IMR-90 (cell line): ENCODE measurements at regions not wholly inside any gene's neighbourhood (a gene's known extent, or its start where the extent isn't known, plus 50 kb on each side); places are given as distances from the start of the nearest gene placed in this dataset.

Source experiments
- ATAC-seq: fragments of 200-7000 bp; cut with Tn5 transposase; 2 replicates; pipeline ENCODE4 v1.9.1; 2020; ENCODE audit warnings: low read depth, mild to moderate bottlenecking, moderate library complexity
- BruUV-seq: library from RNA; stranded (reverse); fragments of 400-500 nt; replicated peaks from 2 replicates; lab custom pipeline; 2021; lab: Mats Ljungman, UMichigan
- CTCF ChIA-PET: fragments of 300-600 bp; formaldehyde crosslinking; extraction: SDS; loops from one replicate; lab custom pipeline; 2021; ENCODE audit warnings: antibody characterized with exemption; lab: Yijun Ruan, JAX
- POLR2A ChIA-PET: fragments of 300-600 bp; sonication (Branson Sonifier 250); formaldehyde crosslinking; loops from one replicate; lab custom pipeline; 2022; ENCODE audit warnings: antibody characterized with exemption; ENCODE audit not compliant: unreplicated experiment; lab: Charles Lee
- DNase-seq: peaks from one replicate; pipeline ENCODE4 v3.0.0; 2013
- H2AFZ ChIP-seq: replicated peaks from 2 replicates; pipeline ENCODE3; 2013; ENCODE audit warnings: low read length, mild to moderate bottlenecking; ENCODE audit not compliant: poor library complexity
- H2AK5ac ChIP-seq: 2 replicates; pipeline ENCODE4 v1.6.1; 2013; ENCODE audit warnings: low read depth, low read length, inconsistent platforms
- H2AK9ac ChIP-seq: replicated peaks from 2 replicates; pipeline ENCODE3; 2013; ENCODE audit warnings: mild to moderate bottlenecking, low read depth, low read length, moderate library complexity; ENCODE audit not compliant: poor library complexity
- H2BK120ac ChIP-seq: 2 replicates; pipeline ENCODE4 v1.6.1; 2013; ENCODE audit warnings: low read depth, low read length, inconsistent platforms
- H2BK15ac ChIP-seq: 3 replicates; pipeline ENCODE4 v1.6.1; 2013; ENCODE audit warnings: low read depth, low read length, inconsistent platforms
- H2BK20ac ChIP-seq: 2 replicates; pipeline ENCODE4 v1.6.1; 2013; ENCODE audit warnings: low read depth, mild to moderate bottlenecking, inconsistent platforms, low read length, moderate library complexity
- H2BK5ac ChIP-seq: 2 replicates; pipeline ENCODE4 v1.6.1; 2013; ENCODE audit warnings: mild to moderate bottlenecking, low read depth, low read length, inconsistent platforms; ENCODE audit not compliant: poor library complexity, severe bottlenecking
- H3K14ac ChIP-seq: replicated peaks from 2 replicates; pipeline ENCODE4 v1.6.1; 2013; ENCODE audit warnings: low read depth, low read length, inconsistent platforms
- H3K18ac ChIP-seq: 2 replicates; pipeline ENCODE4 v1.6.1; 2013; ENCODE audit warnings: low read depth, low read length, control low read depth
- H3K23ac ChIP-seq: 2 replicates; pipeline ENCODE4 v1.6.1; 2013; ENCODE audit warnings: low read depth, low read length, inconsistent platforms
- H3K27ac ChIP-seq: 2 replicates; pipeline ENCODE4 v1.5.1; 2013; ENCODE audit warnings: mild to moderate bottlenecking, control low read depth, low read length; ENCODE audit not compliant: insufficient read depth
- H3K27me3 ChIP-seq: 2 replicates; pipeline ENCODE4 v1.6.1; 2013; ENCODE audit warnings: low read length; ENCODE audit not compliant: control insufficient read depth, insufficient read depth
- H3K36me3 ChIP-seq: 2 replicates; pipeline ENCODE4 v1.6.1; 2013; ENCODE audit warnings: low read length, mixed read lengths; ENCODE audit not compliant: control insufficient read depth, insufficient read depth
- H3K4ac ChIP-seq: 2 replicates; pipeline ENCODE4 v1.6.1; 2013; ENCODE audit warnings: low read depth, low read length, inconsistent platforms
- H3K4me1 ChIP-seq: 2 replicates; pipeline ENCODE4 v1.6.1; 2013; ENCODE audit warnings: low read length, mixed read lengths; ENCODE audit not compliant: control insufficient read depth, insufficient read depth
- H3K4me2 ChIP-seq: 2 replicates; pipeline ENCODE4 v1.6.1; 2013; ENCODE audit warnings: low read depth, mild to moderate bottlenecking, control low read depth, low read length, moderate library complexity
- H3K4me3 ChIP-seq: 2 replicates; pipeline ENCODE4 v1.5.1; 2013; ENCODE audit warnings: low read depth, mild to moderate bottlenecking, control low read depth, low read length, moderate library complexity; ENCODE audit not compliant: insufficient read depth
- H3K56ac ChIP-seq: 2 replicates; pipeline ENCODE4 v1.6.1; 2013; ENCODE audit warnings: low read length, inconsistent platforms; ENCODE audit not compliant: insufficient read depth; ENCODE audit errors: extremely low read depth
- H3K79me1 ChIP-seq, 2 experiments: 2 replicates each; pipeline ENCODE4 v1.6.1; 2013; ENCODE audit warnings: low read length in 2 of 2, inconsistent platforms in 1 of 2, low read depth in 1 of 2
- H3K9ac ChIP-seq: 2 replicates; pipeline ENCODE4 v1.6.1; 2013; ENCODE audit warnings: low read depth, low read length, control low read depth
- H3K9me1 ChIP-seq: 2 replicates; pipeline ENCODE4 v1.6.1; 2013; ENCODE audit warnings: low read length, inconsistent platforms; ENCODE audit not compliant: insufficient read depth
- H3K9me3 ChIP-seq: 2 replicates; pipeline ENCODE4 v1.6.1; 2013; ENCODE audit warnings: low read length; ENCODE audit not compliant: control insufficient read depth, insufficient read depth
- H4K20me1 ChIP-seq: 2 replicates; pipeline ENCODE4 v1.6.1; 2013; ENCODE audit warnings: low read length, inconsistent platforms; ENCODE audit not compliant: insufficient read depth
- H4K5ac ChIP-seq: 2 replicates; pipeline ENCODE4 v1.6.1; 2013; ENCODE audit warnings: mild to moderate bottlenecking, low read depth, low read length, control low read depth
- H4K8ac ChIP-seq, 2 experiments: 2 replicates each; pipeline ENCODE4 v1.6.1; 2013; ENCODE audit warnings: low read depth in 2 of 2, low read length in 2 of 2, control low read depth in 1 of 2, inconsistent platforms in 1 of 2
- H4K91ac ChIP-seq: 2 replicates; pipeline ENCODE4 v1.6.1; 2013; ENCODE audit warnings: low read depth, low read length, inconsistent platforms; ENCODE audit not compliant: insufficient read depth
- FOS ChIP-seq: fragments of 150-350 bp; IDR thresholded peaks from 2 replicates; pipeline ENCODE4 v1.6.1; 2016; ENCODE audit warnings: low read depth, low read length
- MAFK ChIP-seq: IDR thresholded peaks from 2 replicates; pipeline ENCODE4 v1.6.1; 2012; ENCODE audit warnings: low read depth, low read length, improper control_type of control experiment
- WGBS, 2 experiments: methylation state at CpG; one replicate each; pipeline versions ENCODE4 v1.1.5 to v1.1.7; 2013; ENCODE audit warnings: missing lambda C conversion rate in 2 of 2; ENCODE audit not compliant: insufficient read length in 1 of 2; ENCODE audit errors: extremely low coverage in 2 of 2; 5-methylcytosine and 5-hydroxymethylcytosine counted together
- dilution Hi-C: fragments of 300-500 bp; cut with HindIII; formaldehyde crosslinking; loops from one replicate; pipeline ENCODE4 v1.14.3; 2018; ENCODE audit warnings: low sequenced_read_pairs; ENCODE audit not compliant: unreplicated experiment
- in situ Hi-C: fragments of 300-500 bp; cut with MboI; formaldehyde crosslinking; loops from 3 replicates; pipeline ENCODE4 v1.14.3; 2019; ENCODE audit warnings: low sequenced_read_pairs, inconsistent platforms, mixed read lengths
- intact Hi-C: fragments of 100-400 bp; cut with micrococcal nuclease; formaldehyde crosslinking; loops from 2 replicates; pipeline ENCODE4 v1.10.0; 2022

DNA sequence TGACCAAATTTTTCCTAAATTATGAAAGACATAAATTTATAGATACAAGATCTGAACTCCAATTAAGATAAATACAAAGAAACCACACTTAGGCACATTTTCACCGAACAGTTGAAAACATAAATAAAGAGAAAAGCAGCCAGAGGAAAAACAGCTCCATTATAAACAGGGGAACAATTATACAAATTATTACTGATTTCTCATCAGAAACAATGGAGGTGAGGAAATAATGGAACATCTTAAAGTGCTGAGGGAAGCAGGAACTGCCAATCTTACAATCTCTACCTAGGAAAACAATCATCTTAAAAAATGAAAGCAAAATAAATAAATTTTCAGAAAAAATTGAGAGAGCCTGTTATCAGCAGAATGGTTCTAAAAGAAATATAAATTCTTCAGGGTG, 234.4 kb upstream of the PMFBP1 start:
- BruUV-seq: no TSS peak
- no CpG with 5 or more reads among the region's 1 CpG for WGBS, 2 experiments
- no peaks in the 10 kb centered on the region for H3K9me3 ChIP-seq
- no peak overlapping the region for H3K56ac ChIP-seq
- no peak overlapping the region for H4K8ac ChIP-seq
- no peak overlapping the region for H3K18ac ChIP-seq
- H2BK120ac ChIP-seq: no peak overlapping the region
- no peak overlapping the region for H2AK9ac ChIP-seq
- H2BK20ac ChIP-seq: no peak overlapping the region
- no peak for TF ChIP-seq FOS
- TF ChIP-seq MAFK: peak; percentile 17; the same call in 1 of the 2 replicates
- no peak overlapping the region for H3K4me2 ChIP-seq
- ChIA-PET POLR2A (no interaction called here), CTCF (interaction anchor here (0.6 kb wide), 2 partner anchors 15 to 1692 kb away, joined by 3 read pairs; no protein-coding TSS in a partner anchor)
- H3K27ac ChIP-seq: no peak overlapping the region
- no peaks in the 10 kb centered on the region for H4K20me1 ChIP-seq
- H3K36me3 ChIP-seq: no peaks in the 10 kb centered on the region
- DNase-seq (no peak), ATAC-seq (no peak)
- no peaks in the 10 kb centered on the region for H3K27me3 ChIP-seq
- H2BK5ac ChIP-seq: no peak overlapping the region
- H2BK15ac ChIP-seq: no peak overlapping the region
- H3K14ac ChIP-seq: no peak overlapping the region
- H3K4ac ChIP-seq: no peak overlapping the region
- H4K91ac ChIP-seq: no peak overlapping the region
- no peak overlapping the region for H3K9ac ChIP-seq
- H3K9me1 ChIP-seq: no peaks in the 10 kb centered on the region
- H2AFZ ChIP-seq: no peak overlapping the region
- dilution Hi-C loops: no loop called here
- H3K23ac ChIP-seq: no peak overlapping the region
- H3K4me1 ChIP-seq: no peaks in the 10 kb centered on the region
- no peaks in the 10 kb centered on the region for H3K79me1 ChIP-seq
- no peak overlapping the region for H3K4me3 ChIP-seq
- intact Hi-C loops: loop anchor here (10.0 kb wide), 2 partner anchors 282 to 318 kb away; no protein-coding TSS in a partner anchor
- H2AK5ac ChIP-seq: no peak overlapping the region
- no peak overlapping the region for H4K5ac ChIP-seq
- in situ Hi-C loops: no loop called here
